GM10266 (cell line): ENCODE measurements at regions not wholly inside any gene's neighbourhood (a gene's known extent, or its start where the extent isn't known, plus 50 kb on each side); places are given as distances from the start of the nearest gene placed in this dataset.
A peak's percentile ranks its signal among the peaks of the same experiment; 100 is the strongest.

ENCODE experiments used
- DNase-seq: peaks from one replicate; pipeline ENCODE4 v3.0.0; 2012; ENCODE audit errors: extremely low spot score
- TF ChIP-seq, protein P1 (sequence below): IDR thresholded peaks from 2 replicates; pipeline ENCODE4 v1.5.1; 2012; ENCODE audit warnings: mild to moderate bottlenecking, low read depth; ENCODE audit not compliant: control insufficient read depth, insufficient read depth; ENCODE audit errors: missing control alignments

DNA sequence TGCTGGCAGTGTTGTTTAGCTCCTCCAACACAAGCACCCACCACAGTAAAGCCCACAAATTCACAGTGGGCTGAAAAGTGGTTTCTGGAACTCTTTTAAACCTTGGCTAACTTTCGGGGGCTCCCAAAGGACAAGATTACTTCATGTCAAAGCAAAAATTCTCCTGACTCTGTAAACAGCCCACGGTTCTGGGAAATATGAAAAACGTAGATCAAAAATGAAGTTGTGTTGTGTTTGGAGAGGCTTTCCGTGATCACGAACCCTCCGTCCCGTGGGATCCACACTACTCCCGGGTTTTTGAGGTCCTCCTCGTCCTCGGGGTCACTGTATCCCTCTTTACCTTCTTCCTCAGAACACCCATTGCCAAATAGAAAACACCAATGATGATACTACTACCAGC, 159.0 kb upstream of the RUNX1 start:
- TF ChIP-seq, protein P1, sequence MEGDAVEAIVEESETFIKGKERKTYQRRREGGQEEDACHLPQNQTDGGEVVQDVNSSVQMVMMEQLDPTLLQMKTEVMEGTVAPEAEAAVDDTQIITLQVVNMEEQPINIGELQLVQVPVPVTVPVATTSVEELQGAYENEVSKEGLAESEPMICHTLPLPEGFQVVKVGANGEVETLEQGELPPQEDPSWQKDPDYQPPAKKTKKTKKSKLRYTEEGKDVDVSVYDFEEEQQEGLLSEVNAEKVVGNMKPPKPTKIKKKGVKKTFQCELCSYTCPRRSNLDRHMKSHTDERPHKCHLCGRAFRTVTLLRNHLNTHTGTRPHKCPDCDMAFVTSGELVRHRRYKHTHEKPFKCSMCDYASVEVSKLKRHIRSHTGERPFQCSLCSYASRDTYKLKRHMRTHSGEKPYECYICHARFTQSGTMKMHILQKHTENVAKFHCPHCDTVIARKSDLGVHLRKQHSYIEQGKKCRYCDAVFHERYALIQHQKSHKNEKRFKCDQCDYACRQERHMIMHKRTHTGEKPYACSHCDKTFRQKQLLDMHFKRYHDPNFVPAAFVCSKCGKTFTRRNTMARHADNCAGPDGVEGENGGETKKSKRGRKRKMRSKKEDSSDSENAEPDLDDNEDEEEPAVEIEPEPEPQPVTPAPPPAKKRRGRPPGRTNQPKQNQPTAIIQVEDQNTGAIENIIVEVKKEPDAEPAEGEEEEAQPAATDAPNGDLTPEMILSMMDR, result no peak

DNA sequence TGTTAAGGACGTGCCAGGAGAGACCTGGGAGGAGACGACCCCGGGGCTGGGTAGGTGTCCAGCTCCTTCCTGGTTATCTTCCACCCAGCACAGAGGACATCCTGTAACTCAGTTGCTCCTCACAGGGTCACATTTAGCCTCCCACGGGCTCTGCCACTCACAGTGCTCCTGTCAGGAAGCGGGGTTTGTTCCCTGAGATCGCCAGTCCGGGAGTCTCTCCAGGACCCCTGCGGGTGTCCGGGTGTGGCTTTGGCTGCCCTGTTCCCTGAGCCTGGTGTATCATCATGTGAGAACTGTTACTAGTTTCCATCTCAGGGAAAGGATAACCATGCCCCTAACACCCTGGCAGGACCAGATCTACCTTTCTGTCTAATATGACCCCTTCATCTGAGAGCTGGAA, 158.2 kb upstream of the RUNX1 start:
- no peak for DNase-seq
- TF ChIP-seq, protein P1, result no peak

More for the DNA sequence above, 159.0 kb upstream of the RUNX1 start:
- no peak for DNase-seq

DNA sequence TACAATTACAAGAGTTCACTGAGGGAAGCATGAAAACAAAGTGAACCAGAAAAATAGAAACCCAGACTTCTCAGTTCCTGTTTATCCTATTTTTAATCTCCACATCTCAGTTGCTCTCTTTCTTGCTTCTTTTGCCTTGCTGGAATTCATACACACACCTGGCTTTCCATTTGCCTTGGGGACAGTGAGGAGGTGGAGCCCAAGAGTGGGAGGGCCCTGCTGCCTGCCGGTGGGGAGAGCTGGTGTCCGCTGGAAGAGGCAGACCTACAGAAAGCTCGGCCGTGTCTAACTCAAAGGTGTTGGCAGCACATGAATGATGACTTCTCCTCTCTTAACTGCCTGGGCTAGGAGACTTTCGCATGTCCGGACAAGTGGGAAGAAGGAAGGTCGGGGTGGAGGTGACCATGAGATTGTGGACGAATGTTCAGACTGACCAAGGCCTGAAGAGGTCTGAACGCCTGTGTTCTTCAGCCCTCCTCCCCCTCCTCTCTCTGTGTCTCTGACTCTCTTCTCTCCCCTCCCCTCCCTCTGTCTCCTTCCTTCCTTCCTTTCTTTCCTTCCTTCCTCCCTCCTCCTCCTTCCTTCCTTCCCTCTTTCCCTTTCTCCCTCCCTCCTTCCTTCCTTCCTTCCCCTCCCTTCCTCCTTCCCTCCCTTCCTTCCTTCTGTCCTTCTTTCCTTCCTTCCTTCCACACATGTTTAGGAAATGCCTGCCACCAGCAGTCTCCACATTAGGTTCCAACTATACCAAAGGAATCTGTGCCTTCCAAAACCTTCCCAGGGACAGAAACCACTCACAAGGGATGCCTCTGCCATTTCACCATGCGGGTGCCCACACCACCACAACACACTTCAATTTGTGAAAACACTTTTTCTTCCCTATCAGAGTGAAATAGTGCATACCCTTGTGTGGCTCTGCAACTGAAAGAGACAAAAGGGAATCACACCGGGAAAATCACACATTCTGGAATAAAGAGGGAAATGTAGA, 157.3 kb upstream of the RUNX1 start:
- peak; percentile 29 for DNase-seq
- TF ChIP-seq, protein P1, result no peak

DNA sequence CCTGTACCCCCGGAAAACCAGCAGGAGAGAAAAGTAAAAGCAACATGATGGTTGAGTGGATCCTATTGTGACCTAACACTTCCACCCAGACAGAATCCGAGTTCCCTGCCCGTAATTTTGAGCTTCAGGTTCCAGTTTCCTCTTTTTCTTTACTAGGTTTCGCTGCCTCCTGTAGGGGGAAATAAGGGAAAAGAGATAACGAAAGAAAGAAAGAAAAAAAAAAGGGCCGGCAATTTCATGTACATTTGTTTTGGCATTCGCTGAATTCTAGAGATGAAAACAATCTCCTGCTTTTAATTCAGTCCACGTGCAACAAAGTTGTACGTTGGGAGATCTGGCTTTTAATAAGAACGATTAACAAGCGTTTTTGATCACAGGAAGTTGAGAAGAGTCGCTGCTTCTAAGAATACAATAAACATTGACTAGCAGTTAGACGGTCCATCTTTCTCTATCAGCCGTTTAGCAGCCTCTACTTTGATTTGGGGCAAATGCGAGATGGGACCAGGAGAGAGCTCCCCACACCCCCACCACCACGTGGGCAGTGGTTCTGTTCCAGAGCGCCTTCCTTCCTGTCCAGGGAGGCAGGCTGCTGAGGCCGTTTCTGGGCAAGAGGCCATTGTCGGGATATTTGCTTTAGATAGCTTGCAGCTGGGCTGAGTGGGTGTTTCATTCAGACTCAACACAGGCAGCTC, 155.9 kb upstream of the RUNX1 start:
- TF ChIP-seq, protein P1, result no peak
- DNase-seq, result no peak

DNA sequence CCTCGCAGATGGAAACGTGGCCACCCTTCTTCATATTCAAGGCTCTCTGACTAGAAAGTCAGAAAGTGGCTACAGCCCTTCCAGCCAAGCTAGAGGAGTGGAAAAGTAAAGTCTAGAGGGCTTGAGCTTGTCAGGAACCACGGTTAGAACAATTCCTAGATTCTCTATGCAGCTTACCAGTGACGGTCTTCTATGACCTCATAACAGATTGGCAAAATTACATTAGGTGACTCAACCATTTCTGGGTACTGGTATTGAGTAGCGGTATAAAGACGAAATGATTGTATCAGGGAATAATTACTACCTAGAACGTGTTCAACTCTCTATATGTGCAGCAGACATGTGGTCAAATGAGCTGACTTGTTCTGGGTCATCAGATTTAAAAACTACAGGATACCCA, 155.0 kb upstream of the RUNX1 start:
- TF ChIP-seq, protein P1, result no peak
- no peak for DNase-seq

DNA sequence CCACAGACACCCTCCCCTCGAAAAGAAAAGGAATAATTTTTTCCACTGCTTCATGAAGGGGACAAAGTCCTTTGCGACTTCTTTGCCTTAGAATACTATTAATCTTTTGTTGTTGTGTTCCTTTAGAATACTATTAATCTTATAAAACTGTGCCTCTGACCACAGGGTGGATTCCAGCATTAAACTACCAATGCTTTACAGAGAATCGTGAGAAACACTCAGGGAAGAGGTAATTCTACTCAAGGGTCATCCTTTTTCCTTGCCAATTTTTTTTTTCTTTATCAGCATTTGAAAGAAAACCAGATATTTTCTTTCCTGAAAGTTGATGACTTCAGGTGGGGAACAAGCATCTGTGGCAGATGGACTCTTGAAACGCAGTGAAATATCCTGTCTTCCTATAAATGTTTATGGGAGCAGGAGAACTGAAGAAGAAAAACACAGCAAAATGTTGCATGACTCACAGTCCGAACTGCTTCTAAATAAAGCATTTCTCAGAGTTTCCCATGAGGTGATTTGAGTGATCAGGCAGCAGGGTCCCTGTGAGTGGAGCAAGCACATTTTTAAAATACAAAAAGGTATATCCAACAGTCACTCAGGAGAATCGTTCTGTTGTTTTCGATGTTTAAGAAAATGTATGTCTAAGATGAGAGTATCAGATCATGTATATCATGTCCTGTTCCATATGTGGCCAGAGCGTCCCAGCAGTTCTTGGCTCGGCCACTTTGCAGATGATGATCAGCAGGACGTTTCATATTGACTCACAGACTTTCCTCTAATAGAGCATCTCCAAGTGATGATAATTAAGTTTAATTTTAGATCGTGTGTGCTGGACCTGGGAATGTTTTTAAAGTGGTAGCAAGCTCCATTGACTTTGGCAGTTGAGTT, 154.2 kb upstream of the RUNX1 start:
- TF ChIP-seq, protein P1, result no peak
- no peak for DNase-seq
